HG02610 (cell line): ENCODE measurements at regions not wholly inside any gene's neighbourhood (a gene's known extent, or its start where the extent isn't known, plus 50 kb on each side); places are given as distances from the start of the nearest gene placed in this dataset.
"Not testable (repeated sequence)": the region's sequence is repeated elsewhere in the genome, so short reads cannot be mapped to it uniquely, and the experiment has no call there.

Source experiments
- ATAC-seq: cut with Tn5 transposase; IDR thresholded peaks from one replicate; pipeline ENCODE4 v1.9.1; 2021; ENCODE audit warnings: mild to moderate bottlenecking, moderate library complexity; ENCODE audit not compliant: unreplicated experiment

DNA sequence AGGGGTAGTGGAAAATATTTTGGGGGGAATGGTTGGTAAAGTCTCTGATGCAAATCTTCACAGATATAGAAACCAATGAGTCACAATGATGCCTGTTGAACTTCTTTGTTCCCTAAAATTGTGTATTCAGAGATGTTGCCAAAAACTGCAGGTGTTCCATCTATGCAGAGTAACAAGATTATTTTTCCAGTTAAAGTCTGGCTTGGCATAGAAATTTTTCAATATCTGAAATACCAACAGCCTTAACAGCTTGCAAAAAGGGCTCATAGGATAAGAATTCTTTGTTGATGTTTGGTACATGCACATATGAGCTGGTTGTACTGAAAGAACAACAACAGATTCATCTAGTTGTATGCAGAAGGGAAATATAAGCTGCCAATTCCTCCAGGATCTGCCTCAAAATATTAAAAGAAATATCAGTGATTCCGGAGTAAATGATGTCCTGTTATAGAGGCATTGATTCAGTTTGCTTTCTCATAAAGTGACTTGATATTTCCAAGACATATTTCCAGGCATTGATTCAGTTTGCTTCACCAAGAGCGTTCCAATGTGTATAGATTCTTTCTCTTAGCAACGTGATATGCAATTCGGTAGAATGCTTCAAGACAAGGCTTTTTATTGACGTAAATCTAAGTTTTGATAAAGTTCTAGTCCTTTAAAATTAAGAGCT, 564.4 kb downstream of the TMA16 start:
- ATAC-seq = no peak

DNA sequence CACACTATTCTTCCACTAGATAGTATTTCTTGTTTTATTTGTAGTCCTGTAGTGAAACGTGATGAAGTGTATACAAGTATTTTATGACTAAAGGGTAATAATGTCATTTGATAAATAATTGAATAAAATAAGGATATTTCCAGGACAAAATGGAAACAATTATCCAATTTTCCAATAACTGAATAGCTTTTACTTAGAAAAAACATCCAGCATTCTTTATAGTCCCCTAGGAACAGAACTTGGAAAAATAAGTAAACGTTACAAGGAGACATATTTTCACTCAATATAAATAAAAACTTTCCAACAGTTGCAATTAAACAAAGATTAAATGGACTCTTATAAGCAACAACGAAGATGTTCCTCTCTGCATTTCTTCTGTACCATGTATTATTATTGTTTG, 566.0 kb downstream of the TMA16 start:
- ATAC-seq = no peak

DNA sequence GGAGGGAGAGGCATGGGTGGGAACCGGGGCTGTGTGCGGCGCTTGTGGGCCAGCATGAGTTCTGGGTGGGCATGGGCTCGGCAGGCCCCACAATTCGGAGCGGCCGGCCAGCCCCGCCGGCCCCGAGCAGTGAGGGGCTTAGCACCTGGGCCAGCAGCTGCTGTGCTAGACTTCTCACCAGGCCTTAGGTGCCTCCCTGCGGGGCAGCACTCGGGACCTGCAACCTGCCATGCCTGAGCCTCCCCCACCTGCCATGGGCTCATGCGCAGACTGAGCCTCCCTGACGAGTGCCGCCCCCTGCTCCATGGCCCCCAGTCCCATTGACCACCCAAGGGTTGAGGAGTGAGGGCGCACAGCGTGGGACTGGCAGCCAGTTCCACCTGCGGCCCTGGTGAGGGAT, 573.9 kb downstream of the TMA16 start:
- ATAC-seq = no peak

DNA sequence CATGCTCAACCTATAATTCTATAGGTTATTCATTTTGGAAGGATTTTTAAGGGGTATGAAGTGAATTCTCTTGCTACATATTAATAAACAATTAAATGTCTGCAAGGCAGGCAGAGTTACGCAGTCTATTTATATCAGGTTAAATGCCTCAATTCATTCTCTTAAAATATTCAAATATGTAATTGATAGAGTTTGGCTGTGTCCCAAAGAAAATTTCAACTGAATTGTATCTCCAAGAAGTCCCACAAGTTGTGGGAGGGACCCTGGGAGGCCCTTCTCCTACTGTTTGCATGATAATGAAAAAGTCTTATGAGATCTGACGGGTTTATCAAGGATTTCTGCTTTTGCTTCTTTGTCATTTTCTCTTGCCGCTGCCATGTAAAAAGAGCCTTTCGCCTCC, 576.1 kb downstream of the TMA16 start:
- ATAC-seq = no peak

DNA sequence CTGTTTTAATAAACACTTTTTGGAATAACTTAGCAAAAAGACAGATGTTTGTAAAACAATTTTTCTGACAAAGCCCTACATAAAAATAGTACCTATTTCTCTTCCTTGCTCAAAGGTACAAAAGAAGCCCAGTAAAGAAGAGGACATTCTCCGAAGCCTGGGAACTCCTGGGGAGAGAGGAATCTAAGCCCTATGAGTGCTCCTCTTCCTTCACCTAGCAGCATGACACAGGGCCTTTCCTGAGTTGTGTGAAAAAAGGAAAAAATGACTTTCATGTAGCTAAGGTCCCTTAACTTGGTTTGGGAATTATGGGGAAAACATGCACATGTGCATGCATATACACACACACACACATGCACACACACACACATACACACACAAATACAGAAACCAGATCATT, 586.9 kb downstream of the TMA16 start:
- no peak for ATAC-seq

DNA sequence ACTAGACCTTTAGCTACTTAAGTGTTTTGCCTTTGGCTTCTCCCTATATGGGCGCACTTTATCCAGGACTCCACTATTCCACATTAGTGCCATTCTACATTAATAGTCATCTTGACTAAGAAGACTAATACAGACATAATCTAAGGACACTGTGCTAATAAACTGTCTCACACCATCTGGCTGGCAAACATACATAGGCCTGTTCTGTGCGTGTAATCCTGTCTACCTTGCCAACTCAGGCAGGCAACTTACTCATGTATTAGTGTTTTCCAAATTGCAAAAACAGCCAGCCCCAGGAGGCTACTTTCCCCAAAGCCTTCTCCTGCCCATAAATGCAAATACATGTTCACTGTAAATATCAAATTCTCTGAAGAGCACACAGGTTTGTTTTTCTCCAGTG, 587.3 kb downstream of the TMA16 start:
- ATAC-seq = no peak

DNA sequence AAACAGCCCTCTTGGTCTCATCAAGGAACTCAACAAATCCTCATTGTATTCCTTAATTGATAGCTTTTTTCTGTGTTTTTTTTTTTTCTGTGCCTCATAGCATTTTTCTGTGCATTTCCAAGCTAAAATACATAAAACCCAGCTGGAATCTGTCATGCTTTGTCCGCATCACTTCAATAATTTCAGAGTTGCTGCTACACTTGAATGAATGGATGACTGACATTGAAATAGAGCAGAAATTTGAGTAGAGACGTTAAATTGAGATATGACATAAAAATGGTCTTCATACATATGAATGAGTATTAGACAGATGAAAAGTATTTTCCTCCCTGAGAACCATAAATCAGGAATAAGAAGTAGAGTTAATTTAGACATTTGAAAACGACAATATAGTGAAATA, 593.2 kb downstream of the TMA16 start:
- no peak for ATAC-seq

DNA sequence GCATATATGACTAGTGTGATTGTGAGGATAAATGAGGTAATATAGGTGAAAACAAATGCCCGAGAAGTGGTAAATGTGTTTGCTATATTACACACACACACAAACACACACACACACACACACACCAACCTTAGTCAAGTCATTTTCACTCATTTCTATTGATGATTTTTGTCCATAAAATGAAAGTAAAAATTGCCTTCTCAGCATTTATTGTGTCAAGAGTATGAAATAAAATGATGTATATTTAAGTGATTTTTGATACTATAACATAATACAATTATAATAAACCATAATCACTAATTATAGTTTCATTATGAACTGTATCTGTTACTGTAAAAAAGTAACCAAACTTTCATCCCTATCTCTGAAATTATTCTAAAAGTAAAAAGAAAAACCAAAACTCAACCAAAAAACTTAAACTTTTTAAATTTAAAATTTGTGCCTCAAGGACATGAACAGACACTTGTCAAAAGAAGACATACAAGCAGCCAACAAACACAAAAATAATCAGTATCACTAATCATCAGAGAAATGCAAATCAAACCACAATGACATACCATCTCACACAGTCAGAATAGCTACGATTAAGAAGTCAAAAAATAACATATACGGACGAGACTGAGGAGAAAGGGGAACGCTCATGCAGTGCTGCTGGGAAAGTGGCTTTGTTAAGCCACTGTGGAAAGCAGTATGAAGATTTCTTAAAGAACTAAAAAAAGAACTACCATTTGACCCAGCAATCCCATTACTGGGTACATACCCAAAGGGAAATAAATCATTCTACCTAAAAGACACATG, 601.0 kb downstream of the TMA16 start:
- no peak for ATAC-seq

DNA sequence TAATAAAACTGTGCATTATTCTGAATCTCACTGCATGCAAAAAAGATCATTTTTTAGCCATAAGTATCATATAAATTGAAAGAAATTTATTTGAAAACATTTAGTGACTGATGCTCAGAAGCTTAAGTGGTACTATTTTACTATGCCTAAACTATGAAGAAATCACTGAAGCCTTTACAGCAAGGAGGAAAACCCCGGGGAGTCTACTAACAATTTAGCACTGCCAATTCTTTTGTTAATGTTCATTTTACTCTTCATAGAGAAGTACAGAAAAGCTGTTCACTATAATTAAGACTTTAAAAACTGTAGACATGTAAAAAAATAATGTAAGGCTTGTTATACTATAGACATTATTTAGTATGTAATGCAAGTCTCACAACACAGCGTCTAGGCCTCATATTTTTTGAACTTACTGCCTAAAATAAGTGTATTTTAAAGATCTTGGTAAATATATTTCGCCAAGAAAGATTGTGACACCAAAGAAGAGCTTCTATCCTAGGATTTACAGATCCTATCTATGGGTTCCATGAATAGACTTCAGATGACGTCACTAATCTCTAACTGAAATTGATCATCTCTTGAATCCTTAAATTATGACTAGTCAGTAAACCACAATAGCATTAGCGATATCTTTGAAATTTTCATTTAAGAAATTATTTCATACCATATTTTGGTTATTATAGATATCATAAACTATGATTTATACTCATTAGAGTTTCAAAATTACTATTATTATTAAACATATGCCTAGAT, 602.5 kb downstream of the TMA16 start:
- no peak for ATAC-seq

DNA sequence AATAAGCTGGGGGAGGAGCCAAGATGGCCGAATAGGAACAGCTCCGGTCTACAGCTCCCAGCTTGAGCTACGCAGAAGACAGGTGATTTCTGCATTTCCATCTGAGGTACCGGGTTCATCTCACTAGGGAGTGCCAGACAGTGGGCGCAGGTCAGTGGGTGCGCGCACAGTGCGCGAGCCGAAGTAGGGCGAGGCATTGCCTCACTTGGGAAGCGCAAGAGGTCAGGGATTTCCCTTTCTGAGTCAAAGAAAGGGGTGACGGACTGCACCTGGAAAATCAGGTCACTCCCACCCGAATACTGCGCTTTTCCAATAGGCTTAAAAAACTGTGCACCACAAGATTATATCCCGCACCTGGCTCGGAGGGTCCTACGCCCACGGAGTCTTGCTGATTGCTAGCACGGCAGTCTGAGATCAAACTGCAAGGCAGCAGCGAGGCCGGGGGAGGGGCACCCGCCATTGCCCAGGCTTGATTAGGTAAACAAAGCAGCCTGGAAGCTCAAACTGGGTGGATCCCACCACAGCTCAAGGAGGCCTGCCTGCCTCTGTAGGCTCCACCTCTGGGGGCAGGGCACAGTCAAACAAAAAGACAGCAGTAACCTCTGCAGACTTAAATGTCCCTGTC, 606.4 kb downstream of the TMA16 start:
- not testable (repeated sequence) for ATAC-seq

DNA sequence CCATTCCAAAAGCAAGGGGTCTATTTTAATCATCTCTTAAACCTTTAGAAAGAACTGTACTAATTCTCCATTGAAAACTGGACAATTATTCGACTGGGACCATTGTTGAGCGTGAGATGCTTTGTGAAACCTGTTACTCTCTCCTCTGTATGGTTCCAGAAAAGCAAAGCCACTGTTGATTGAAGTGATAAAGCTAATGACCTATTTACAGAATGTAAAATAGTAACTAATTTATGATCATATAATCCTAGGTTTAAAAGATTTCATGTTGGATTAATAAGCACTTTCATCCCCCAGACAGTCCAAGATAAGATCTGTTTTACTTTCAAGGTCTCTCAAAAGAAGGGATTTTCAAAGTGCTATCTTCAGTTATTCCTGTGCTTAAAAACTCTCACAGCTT, 614.5 kb downstream of the TMA16 start:
- no peak for ATAC-seq

DNA sequence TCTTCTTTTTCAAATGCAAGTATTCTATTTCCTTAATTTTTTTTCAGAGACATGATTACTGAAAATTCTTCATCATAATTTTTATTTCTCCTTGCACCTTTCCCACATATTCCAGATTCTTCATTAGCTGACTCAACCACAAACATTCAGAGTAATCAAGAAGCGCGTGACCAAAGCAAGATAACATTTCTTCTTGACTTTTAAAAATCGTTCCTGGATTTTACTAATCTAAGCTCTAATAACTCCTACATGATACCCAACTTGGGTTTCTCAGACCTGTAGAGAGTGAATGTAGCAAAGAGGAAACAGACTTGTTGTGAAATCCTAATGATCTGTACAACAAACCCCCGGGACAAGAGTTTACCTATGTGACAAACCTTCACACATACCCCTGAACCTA, 615.0 kb downstream of the TMA16 start:
- ATAC-seq = no peak

DNA sequence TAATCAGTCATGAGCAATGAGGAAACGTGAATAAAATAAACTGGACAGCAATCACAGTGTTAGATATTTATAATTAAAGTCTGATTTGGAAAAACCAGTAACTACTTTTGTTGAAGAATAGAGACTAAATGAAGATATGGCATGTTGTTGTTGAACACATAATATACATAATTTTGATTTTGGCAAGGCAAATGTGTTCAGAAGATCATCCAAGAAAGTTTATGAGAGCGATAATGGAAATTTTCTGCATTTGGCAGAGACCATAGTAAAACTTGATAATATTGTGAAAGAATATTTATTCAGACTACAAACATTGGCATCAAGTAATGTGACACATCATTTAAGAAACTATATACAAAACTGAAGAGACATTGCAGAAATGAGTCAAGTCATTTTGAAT, 620.7 kb downstream of the TMA16 start:
- ATAC-seq = no peak

DNA sequence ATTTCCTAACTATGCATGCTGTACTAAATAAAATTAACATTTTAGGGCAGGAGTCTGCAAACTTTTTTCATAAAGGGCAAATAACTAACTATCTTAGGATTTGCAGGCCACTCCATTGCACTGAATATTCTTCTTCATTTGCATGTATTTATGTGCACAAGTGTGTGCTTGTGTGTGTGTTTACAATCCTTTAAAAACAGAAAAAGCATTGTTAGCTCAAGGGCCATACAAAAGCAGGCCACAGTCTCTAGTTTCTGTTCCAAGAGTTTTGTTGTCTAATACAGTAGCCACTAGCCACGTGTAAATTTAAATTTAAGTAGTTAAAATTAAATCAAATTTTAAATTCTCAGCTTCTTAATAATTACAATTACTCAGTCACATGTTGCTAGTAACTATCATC, 621.8 kb downstream of the TMA16 start:
- ATAC-seq = no peak

DNA sequence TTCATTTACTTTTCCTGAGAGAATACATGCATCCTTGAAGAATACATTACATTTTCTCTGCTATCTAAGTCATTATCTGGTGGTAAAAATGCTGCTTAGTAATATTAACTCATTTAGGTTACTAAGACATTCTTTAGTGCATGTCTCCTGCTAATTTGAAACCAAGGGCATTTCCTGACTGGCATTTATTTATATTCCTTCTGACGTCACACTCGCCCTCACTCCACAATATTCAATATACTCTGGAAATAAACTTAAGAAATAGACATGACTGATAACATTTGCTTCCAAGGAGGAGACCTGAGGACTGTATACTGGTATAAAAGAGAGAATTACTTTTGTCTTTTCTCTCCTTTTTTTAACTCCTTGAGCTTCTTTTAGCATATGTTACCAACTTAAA, 619.5 kb upstream of the SMIM31 start:
- ATAC-seq = no peak

DNA sequence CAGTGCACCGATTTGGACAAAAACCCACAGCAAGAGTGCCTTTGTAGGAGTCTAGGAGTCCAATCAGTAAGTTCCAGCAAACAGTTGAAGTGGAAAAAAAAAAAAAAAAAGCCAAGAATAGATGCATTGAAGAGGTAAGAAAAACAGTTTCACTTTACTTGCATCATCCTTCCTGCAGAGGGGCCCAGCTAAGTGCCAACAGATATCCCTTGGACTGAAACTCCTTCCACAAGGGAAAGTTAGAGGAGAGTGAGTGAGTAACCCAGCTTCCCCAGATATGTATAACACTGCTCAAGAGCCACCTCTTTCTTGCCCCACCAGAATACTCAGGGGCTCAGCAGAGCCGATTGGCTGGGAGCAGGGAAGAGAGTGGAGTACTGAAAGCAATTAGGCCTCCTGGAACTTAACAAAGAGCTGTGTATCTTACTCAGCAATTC, 617.7 kb upstream of the SMIM31 start:
- no peak for ATAC-seq

DNA sequence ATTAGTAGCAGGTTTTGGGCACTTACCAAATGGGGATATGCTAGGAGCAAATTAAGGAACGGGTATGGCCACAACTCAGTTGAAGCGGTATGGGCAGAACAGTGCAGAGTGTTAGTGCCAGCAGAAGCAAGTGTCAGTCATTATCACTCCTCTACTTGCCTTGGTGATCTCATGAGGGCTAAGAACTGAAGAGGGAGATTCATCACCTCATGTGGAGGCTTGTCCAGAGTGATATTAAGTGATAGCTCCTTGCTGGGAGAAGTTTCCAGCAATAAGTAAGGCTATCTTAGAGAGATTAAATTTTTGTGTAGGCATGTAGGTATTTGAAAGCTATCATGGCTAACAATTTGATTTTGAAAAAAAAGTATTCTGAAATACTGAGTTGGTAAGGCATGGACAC, 615.4 kb upstream of the SMIM31 start:
- ATAC-seq = no peak

DNA sequence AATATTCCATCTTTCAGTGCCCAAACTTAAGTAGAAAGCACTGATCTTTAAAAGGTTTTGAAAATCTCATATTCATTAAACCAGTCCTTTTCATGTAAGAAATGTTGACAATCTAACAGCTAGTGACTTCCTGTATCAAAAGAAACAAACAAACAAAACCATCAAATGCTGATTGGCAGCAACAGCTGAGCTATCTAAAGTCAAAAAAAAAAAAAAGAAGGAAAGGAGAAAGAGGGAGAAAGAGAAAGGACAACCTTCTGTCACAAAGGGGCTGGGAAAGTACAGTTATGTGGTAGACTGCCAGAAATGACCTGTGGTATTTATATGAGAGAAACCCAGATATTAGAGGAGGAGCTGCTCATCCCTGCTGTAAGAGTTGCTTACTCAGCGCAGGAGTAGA, 614.6 kb upstream of the SMIM31 start:
- no peak for ATAC-seq

DNA sequence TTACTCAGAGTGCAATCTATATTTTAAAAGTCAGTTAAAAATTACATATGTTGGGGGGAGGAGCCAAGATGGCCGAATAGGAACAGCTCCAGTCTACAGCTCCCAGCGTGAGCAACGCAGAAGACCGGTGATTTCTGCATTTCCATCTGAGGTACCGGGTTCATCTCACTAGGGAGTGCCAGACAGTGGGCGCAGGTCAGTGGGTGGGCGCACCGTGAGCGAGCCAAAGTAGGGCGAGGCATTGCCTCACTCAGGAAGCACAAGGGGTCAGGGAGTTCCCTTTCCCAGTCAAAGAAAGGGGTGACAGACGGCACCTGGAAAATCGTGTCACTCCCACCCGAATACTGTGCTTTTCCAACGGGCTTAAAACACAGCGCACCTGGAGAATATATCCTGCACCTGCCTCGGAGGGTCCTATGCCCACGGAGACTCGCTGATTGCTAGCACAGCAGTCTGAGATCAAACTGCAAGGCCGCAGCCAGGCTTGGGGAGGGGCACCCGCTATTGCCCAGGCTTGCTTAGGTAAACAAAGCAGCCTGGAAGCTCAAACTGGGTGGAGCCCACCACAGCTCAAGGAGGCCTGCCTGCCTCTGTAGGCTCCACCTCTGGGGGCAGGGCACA, 612.1 kb upstream of the SMIM31 start:
- ATAC-seq = not testable (repeated sequence)

DNA sequence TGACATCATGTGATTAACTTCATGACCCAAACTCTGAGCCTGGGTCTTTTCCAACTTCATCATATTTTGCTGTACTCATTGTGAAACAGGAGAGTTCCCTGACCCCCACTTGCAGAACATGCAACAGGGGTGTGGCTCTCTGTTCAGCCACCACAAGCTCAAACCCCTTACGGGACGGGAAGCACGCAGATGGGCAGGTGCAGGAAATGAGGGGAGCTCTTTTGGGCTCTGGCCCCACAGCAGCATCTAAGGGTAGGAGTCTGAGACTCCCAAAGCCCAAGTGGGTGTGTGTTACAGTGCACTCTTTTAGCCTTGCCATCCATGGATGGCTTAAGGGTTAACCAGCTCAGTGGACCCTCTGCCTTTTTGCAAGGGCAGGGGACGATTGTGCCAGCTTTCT, 599.5 kb upstream of the SMIM31 start:
- no peak for ATAC-seq

DNA sequence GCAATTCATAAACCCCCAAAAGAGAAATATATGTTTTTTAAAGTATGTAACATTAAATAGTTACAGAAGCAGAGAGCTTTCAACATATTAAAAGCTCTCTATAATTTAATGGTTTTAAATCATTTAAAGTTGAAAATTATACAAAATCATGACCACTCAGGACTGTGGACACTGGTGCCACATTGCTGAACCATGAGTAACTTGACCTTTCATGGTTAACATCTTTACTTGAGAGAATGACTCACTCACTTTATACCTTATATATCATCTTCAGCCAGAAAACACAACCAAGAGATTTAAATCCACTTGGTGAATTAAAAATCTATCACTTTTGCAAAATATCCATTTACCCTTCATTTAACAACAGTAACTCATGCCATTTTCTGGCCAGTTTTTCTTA, 584.3 kb upstream of the SMIM31 start:
- no peak for ATAC-seq
